ENCODE measurements at regions not wholly inside any gene's neighbourhood (a gene's known extent, or its start where the extent isn't known, plus 50 kb on each side); places are given as distances from the start of the nearest gene placed in this dataset.

- no peak overlapping the region for H3K4me3 ChIP-seq (ENCODE audit: low read length)
- no peak for TF ChIP-seq CTCF (conservative IDR thresholded peaks at IDR 0.05; ENCODE audit: low read depth, low read length)
- DNase-seq (ENCODE audit: low read depth): no peak
These were observed 1105.2 kb upstream of the ZEB2 start for GRCh38 chr2:145625111-145625510.

- no peak for TF ChIP-seq CTCF (conservative IDR thresholded peaks at IDR 0.05; ENCODE audit: low read depth, low read length)
- no peak for DNase-seq (ENCODE audit: low read depth)
- no peak overlapping the region for H3K4me3 ChIP-seq (ENCODE audit: low read length)
These were observed 1103.2 kb upstream of the ZEB2 start for GRCh38 chr2:145623136-145623535.

DNA sequence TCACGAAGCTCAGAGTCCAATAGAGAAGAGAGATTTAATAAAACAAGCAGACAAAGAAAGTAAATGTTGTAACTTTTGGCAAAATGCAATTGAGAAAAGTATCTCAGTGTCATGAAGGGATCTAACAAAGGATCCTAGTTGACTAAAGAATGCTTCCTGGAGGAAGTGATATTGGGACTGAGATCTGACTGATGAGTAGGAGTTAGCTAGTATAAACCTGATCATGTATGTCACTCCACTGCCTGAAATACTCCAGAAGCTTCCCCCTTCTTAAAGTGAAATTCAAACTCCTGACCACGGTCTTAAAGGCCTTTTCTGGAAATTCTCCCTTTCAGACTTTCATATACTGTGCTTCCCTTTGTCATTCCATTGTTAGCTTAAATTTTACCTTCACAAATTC is 1102.4 kb upstream of the ZEB2 start:
- no peak for TF ChIP-seq CTCF (conservative IDR thresholded peaks at IDR 0.05; ENCODE audit: low read depth, low read length)
- H3K4me3 ChIP-seq (ENCODE audit: low read length): no peak overlapping the region
- no peak for DNase-seq (ENCODE audit: low read depth)

DNA sequence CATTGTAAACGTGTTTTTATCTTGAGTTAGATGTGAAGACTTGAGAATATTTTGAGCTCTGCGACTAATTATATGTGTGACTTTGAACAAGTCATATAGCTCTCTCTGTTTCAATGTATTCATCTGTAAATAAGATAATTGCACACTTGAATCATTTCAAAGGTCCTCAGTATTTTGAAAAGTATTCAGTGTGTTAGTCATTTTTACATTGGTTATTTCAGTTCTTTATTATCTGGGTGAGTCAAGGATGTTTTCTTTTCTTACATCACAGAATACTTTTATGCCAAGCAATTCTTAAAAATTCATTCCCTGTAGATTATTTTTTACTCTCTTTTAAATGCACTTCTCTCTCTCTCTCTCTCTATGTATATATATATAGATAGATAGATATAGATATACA is 1098.0 kb upstream of the ZEB2 start:
- no peak for TF ChIP-seq CTCF (conservative IDR thresholded peaks at IDR 0.05; ENCODE audit: low read depth, low read length)
- no peak overlapping the region for H3K4me3 ChIP-seq (ENCODE audit: low read length)
- no peak for DNase-seq (ENCODE audit: low read depth)

DNA sequence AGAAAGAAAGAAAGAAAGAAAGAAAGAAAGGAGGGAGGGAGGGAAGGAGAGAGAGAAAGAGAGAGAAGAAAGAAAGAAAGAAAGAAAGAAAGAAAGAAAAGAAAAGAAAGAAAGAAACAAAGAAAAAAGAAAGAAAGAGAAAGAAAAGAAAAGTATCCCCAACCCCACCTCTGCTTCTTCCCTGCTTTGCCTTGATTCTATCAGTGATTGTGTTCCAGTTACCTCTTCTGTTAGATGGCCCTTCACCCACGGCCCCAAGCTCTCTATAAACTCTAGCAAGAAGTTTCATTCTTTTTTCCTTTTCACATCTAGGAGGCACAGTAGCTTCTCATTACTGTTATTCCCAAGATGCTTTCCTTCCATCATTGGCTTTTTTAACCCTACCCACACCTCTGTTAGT is 1097.5 kb upstream of the ZEB2 start:
- DNase-seq (ENCODE audit: low read depth): no peak
- TF ChIP-seq CTCF (conservative IDR thresholded peaks at IDR 0.05; ENCODE audit: low read depth, low read length): no peak
- H3K4me3 ChIP-seq (ENCODE audit: low read length): no peak overlapping the region

DNA sequence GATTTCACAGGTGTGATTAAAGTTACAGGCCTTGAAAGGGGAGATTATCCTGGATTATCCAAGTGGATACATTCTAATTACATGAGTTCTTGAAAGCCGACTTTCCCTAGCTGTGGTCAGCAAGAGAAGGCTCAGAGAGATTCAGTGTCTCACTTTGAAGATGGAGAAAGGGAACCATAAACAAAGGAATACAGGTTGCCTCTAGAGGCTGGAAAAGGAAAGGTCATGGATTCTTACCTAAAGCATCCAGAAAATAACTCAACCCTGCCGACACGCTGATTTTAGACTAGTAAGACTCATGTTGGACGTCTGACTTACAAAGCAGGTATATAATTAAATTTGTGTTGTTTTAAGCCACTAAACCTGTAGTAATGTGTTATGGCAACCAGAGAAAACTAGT is 1095.7 kb upstream of the ZEB2 start:
- no peak overlapping the region for H3K4me3 ChIP-seq (ENCODE audit: low read length)
- no peak for TF ChIP-seq CTCF (conservative IDR thresholded peaks at IDR 0.05; ENCODE audit: low read depth, low read length)
- DNase-seq (ENCODE audit: low read depth): no peak

DNA sequence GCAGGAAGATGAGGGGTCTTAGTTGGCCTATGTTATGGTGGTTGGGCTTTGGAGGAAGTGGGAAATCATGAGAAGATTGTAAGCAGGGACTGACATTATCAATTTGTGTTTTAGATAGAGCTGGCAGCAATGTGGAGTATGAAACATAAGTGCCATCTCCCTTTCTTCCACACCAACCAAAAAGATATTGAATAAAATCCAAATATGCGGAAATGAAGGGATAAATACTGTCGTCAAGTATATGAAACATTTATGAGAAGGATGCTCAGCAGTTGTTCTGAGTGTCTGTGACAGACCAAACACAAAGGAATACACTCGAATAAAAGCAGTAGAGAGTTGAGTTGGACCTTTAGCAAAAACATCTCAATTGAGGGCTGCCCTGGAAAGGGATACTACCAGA is 1090.0 kb upstream of the ZEB2 start:
- TF ChIP-seq CTCF (conservative IDR thresholded peaks at IDR 0.05; ENCODE audit: low read depth, low read length): no peak
- DNase-seq (ENCODE audit: low read depth): no peak
- no peak overlapping the region for H3K4me3 ChIP-seq (ENCODE audit: low read length)
